ENCODE measurements at regions not wholly inside any gene's neighbourhood (a gene's known extent, or its start where the extent isn't known, plus 50 kb on each side); places are given as distances from the start of the nearest gene placed in this dataset.

- peak; percentile 31 for ATAC-seq (ENCODE audit: poor library complexity)
- intact Hi-C loops (cut with DNase I), result no loop called here
- no peak for DNase-seq
Measured at GRCh38 chr6:77403424-77403823, 59.9 kb downstream of the HTR1B start.

- intact Hi-C loops (cut with DNase I), result no loop called here
- DNase-seq (no peak), ATAC-seq (ENCODE audit: poor library complexity) (no peak)
Measured at GRCh38 chr6:77401231-77401630, 62.1 kb downstream of the HTR1B start.

GRCh38 chr6:77397561-77397960, 65.7 kb downstream of the HTR1B start:
- intact Hi-C loops (cut with DNase I), result no loop called here
- no peak for DNase-seq
- ATAC-seq (ENCODE audit: poor library complexity), result no peak

GRCh38 chr6:77389402-77389801, 73.9 kb downstream of the HTR1B start:
- intact Hi-C loops (cut with DNase I), result no loop called here
- DNase-seq (no peak), ATAC-seq (ENCODE audit: poor library complexity) (no peak)

- intact Hi-C loops (cut with DNase I), result no loop called here
- no peak for DNase-seq
- no peak for ATAC-seq (ENCODE audit: poor library complexity)
Measured at GRCh38 chr6:77383026-77383425, 80.3 kb downstream of the HTR1B start.

- ATAC-seq (ENCODE audit: poor library complexity) (no peak), DNase-seq (no peak)
- intact Hi-C loops (cut with DNase I), result no loop called here
Measured at GRCh38 chr6:77373955-77374354, 89.3 kb downstream of the HTR1B start.

DNA sequence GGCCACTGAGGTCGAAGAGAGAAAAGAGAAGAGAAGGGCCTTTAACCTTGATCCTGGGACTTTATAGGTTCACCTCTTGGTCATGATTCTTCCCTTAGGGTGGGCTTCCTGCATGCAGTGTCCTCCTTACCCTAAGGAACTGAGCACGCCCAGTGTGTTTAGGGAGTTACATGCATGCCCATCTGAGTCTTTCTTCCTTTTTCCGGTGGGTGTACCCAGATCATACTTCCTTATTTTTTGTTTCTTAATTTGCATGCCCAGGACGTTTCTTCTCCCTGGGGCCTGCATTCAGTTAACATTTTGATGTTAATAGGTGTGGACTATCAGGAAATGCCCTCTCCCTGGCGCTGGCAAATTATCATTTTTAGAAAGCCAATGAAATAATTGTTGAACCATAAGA, 91.5 kb downstream of the HTR1B start:
- DNase-seq (no peak), ATAC-seq (ENCODE audit: poor library complexity) (no peak)
- intact Hi-C loops (cut with DNase I), result no loop called here

- DNase-seq, result peak; percentile 78
- intact Hi-C loops (cut with DNase I), result no loop called here
- peak; percentile 91 for ATAC-seq (ENCODE audit: poor library complexity)
Measured at GRCh38 chr6:77368660-77369313, 94.5 kb downstream of the HTR1B start.

DNA sequence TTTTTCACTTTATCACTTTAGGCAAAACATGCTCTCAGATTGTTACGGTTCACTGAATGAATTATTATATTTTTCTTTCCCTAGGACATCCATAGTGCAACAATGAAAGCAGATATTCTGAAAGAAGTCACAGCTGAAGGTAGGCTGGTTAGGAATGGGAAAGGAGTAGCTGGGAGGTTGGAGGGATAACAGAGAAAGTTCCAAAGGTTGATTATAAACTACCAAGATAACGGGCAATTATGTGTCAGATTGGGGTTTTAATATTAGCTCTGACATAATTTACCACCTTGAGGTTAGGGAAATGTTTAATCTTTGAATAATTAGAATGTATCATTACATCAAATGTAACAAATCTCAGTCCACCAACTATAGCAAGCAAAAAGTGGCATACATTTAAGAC, 96.5 kb downstream of the HTR1B start:
- no peak for ATAC-seq (ENCODE audit: poor library complexity)
- intact Hi-C loops (cut with DNase I), result no loop called here
- DNase-seq, result no peak

GRCh38 chr6:77363702-77364101, 99.6 kb downstream of the HTR1B start:
- no peak for ATAC-seq (ENCODE audit: poor library complexity)
- intact Hi-C loops (cut with DNase I), result no loop called here

DNA sequence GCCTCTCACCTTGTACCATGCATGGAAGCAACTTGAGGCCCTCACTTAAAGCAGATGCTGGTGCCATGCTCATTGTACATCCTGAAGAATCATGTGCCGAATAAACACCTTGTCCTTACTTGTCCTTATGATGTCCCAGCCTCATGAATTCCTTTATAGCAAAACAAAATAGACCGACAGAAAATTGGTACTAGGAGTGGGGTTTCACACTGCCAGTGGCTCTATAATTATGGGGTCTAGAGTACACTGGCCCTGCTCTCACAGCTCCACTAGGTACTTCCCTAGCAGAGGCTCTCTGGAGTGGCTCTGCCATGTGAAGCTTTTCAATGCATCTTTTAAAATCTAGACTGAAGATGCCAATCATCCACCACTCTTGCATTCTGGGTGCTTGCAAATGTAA, 101.2 kb downstream of the HTR1B start:
- intact Hi-C loops (cut with DNase I), result no loop called here
- ATAC-seq (ENCODE audit: poor library complexity) (no peak), DNase-seq (no peak)

More at GRCh38 chr6:77363702-77364101, 99.6 kb downstream of the HTR1B start:
- DNase-seq, result no peak

DNA sequence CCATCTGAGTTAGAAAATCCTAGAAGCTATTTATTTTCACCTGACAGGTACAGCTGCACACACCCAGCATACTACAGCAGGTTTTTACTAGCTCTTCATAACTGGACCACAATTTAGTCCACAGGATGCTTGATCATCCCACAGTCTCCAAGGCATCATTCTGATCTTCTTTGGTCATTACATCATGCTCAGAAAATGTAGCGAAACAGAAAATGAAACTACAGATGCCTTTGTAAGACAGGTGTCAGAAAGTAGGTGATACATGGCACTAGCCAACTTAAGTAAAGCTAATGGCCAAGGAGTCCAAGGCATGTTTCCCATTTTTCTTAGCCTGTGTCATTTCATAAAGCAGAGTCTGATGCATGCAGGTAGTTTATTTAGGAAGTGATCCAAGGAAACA, 102.3 kb downstream of the HTR1B start:
- intact Hi-C loops (cut with DNase I), result no loop called here
- DNase-seq, result no peak
- no peak for ATAC-seq (ENCODE audit: poor library complexity)

DNA sequence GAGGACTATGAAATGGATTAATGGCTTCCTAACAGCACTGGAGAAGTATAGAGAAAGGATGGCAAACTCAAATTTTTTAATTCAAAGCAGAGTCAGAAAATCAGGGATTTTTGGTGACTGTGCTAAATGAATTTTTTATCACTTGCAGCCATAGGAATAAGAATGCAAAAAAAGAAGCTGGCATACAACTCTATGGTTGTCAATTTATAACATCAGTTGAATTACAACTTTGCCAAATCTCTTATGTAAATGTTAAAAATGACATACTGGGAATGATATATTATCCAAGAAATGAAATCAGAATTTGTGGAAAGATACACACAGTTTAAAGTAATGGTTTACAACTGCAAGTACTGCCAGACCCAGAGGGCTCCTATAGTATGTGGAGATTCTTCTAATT, 106.5 kb downstream of the HTR1B start:
- intact Hi-C loops (cut with DNase I), result no loop called here
- DNase-seq (no peak), ATAC-seq (ENCODE audit: poor library complexity) (no peak)

DNA sequence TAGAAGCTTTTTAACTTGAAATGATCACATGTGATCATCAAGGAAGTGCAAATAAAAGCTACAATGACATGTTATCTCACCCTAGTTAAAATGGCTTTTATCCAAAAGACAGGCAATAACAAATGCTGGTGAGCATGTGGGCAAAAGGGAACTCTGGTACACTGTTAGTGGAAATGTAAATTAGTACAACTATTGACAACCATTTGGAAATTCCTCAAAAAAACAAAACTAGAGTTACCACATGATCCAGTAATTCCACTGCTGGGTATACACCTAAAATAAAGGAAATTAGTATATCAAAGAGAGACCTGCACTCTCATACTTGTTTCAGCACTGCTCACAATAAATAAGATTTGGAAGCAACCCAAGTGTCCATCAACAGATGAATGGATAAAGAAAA, 108.7 kb downstream of the HTR1B start:
- intact Hi-C loops (cut with DNase I), result no loop called here
- no peak for ATAC-seq (ENCODE audit: poor library complexity)
- DNase-seq, result no peak

DNA sequence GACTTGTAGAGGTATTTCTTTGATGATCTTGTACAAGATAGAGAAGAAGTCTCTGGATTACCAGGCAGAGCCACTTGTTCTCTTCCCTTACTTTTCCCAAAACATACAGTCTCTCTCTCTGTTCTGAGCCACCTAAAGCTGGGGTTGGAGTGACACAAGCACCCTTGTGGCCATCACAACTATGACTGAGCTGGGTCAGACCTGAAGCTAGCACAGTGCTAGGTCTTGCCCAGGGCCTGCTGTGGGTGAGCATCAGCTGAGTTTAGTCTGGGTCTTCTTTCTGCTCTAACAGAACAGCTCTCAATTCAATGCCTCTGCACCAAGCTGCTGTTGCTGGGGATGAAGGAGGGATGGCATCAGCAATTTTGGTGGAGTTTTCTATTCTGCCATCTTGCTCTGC, 110.2 kb downstream of the HTR1B start:
- no peak for ATAC-seq (ENCODE audit: poor library complexity)
- no peak for DNase-seq
- intact Hi-C loops (cut with DNase I), result no loop called here

DNA sequence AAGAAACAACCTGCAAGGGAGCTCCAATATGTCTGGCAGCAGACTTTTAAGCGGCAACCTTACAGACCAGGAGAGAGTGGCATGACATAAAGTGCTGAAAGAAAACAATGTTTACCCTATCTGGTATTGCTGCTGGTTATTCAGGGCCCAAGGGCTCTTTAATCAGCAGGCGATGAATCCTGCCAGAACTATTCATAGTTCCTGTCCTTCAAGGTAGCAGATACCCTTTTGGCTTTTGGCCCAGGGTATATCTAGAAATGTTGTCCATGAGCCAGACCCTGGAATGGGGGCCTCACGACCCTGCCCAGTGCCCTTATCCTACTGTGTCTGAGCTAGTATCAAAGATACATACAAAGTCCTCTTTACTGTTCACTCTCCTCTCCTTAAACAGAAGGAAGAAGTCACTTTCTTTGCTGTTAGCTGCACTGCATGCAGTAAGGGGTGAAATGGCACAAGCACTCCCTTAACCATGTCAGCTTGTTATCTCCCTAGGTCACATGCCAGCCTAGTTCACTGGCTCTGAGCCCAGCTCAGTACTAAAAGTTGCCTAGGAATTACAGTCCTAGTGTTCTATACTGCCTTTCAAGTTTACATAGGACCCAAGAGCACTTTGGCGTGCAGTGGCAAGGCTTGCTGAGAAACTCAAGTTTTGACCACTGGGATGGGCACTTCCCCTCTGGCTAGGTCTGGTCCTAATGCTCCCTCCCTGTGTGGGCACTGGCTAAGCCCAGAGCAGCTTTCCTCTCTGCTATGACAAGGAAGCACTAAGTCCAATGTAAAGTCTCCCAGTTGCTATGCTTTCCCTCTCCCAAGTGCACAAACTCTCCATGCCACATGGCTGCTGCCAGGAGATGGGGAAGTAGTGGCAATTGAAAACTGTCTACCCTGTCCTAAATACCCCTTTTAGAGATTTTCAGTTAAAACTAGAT, 122.0 kb downstream of the HTR1B start:
- ATAC-seq (ENCODE audit: poor library complexity) (peak; percentile 97), DNase-seq (peak; percentile 61)
- intact Hi-C loops (cut with DNase I), result no loop called here

DNA sequence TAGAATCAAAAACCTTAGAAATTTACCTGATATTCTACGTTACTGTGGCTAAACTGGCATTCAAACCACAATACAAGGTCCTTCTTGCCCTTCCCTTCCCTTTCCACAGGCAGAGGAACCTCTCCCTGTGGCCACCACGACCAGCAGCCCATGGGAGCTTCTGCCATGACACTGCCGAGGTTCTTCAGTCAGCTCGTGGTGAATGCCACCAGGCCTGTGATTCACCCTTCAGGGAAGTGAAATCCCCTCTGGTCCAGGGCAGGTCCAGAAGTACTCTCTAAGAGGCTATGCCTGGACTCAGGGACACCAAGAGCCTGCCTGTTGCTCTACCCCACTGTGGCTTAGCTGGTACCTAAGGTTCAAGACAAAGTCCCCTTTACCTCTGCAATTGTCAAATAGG, 123.0 kb downstream of the HTR1B start:
- intact Hi-C loops (cut with DNase I), result no loop called here
- DNase-seq (no peak), ATAC-seq (ENCODE audit: poor library complexity) (peak; percentile 3)

- intact Hi-C loops (cut with DNase I), result no loop called here
- ATAC-seq (ENCODE audit: poor library complexity) (no peak), DNase-seq (no peak)
Measured at GRCh38 chr6:77339926-77340325, 123.4 kb downstream of the HTR1B start.

- DNase-seq, result no peak
- ATAC-seq (ENCODE audit: poor library complexity), result no peak
- intact Hi-C loops (cut with DNase I), result no loop called here
Measured at GRCh38 chr6:77337392-77337791, 125.9 kb downstream of the HTR1B start.

DNA sequence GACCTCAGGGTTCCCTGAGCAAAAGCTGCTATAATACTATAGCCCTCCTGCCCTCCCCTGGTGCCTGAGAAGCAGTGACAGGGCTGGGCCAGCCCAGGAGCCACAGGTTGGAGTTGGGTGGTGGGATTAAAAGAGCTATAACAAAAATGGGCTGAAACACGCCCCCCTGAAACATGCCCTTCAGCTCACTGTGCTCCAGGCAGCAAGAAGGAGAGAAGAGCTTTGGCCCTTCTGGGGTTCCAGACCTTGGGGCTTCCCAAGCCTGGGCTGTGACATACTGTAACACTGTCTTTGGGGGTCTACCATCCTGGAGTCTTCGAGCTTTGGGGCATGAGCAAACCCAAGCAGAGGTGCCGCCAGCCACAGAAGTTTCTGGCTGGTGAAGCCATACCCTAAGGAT, 129.2 kb downstream of the HTR1B start:
- DNase-seq (no peak), ATAC-seq (ENCODE audit: poor library complexity) (no peak)
- intact Hi-C loops (cut with DNase I), result no loop called here

All from Right ventricle myocardium superior (tissue), 1 donor.